Fibroblast of lung (primary cell): ENCODE measurements at regions not wholly inside any gene's neighbourhood (a gene's known extent, or its start where the extent isn't known, plus 50 kb on each side); places are given as distances from the start of the nearest gene placed in this dataset.

Experiments
- DNase-seq, 2 donors: peaks; one replicate each; pipeline versions ENCODE4 v3.0.0 to v3.0.0-alpha.2; 2010; ENCODE audit warnings: low read depth in 2 of 2
- H2AFZ ChIP-seq: 2 replicates; pipeline ENCODE4 v1.5.1; 2012; ENCODE audit warnings: low read length, control low read depth, inconsistent platforms
- H3K27ac ChIP-seq: 2 replicates; pipeline ENCODE4 v1.5.1; 2011; ENCODE audit warnings: low read length, control low read depth; ENCODE audit not compliant: insufficient read depth
- H3K27me3 ChIP-seq: 2 replicates; pipeline ENCODE4 v1.5.1; 2011; ENCODE audit warnings: mild to moderate bottlenecking, low read length; ENCODE audit not compliant: control insufficient read depth, insufficient read depth
- H3K36me3 ChIP-seq: 2 replicates; pipeline ENCODE4 v1.5.1; 2011; ENCODE audit warnings: low read length; ENCODE audit not compliant: control insufficient read depth, insufficient read depth
- H3K4me1 ChIP-seq: 2 replicates; pipeline ENCODE4 v1.5.1; 2011; ENCODE audit warnings: low read length; ENCODE audit not compliant: control insufficient read depth, insufficient read depth; ENCODE audit errors: extremely low read depth
- H3K4me2 ChIP-seq: 2 replicates; pipeline ENCODE4 v1.5.1; 2011; ENCODE audit warnings: low read length, control low read depth; ENCODE audit not compliant: insufficient read depth; ENCODE audit errors: extremely low read depth
- H3K4me3 ChIP-seq, 4 experiments: fragments of 200-600 bp in 1 of 4; sonication (generic) in 1 of 4; replicated peaks in 1 of 4; 2 replicates each; pipeline ENCODE4 v1.5.1; 2011 to 2016; ENCODE audit warnings: low read length in 4 of 4, low read depth in 3 of 4, mild to moderate bottlenecking in 3 of 4, control low read depth in 2 of 4, inconsistent platforms in 1 of 4, mixed read lengths in 1 of 4; ENCODE audit not compliant: insufficient read depth in 1 of 4; ENCODE audit errors: control extremely low read depth in 1 of 4
- H3K79me2 ChIP-seq: 2 replicates; pipeline ENCODE4 v1.5.1; 2012; ENCODE audit warnings: mild to moderate bottlenecking, low read length, inconsistent platforms; ENCODE audit not compliant: control insufficient read depth, insufficient read depth
- H3K9ac ChIP-seq: 2 replicates; pipeline ENCODE4 v1.5.1; 2011; ENCODE audit warnings: mild to moderate bottlenecking, low read length, control low read depth; ENCODE audit not compliant: insufficient read depth
- H3K9me3 ChIP-seq: 2 replicates; pipeline ENCODE4 v1.5.1; 2012; ENCODE audit warnings: low read depth, low read length; ENCODE audit not compliant: control insufficient read depth, insufficient read depth
- H4K20me1 ChIP-seq: 2 replicates; pipeline ENCODE4 v1.5.1; 2011; ENCODE audit warnings: low read length; ENCODE audit not compliant: control insufficient read depth, insufficient read depth; ENCODE audit errors: extremely low read depth
- EZH2 ChIP-seq: IDR thresholded peaks from 2 replicates; pipeline ENCODE4 v1.5.1; 2012; ENCODE audit warnings: low read length, control low read depth, mild to moderate bottlenecking; ENCODE audit errors: missing control alignments
- TF ChIP-seq, protein P1 (sequence below), 2 donors: IDR thresholded peaks in 1 of 2; conservative IDR thresholded peaks in 1 of 2; 1 replicate in 1 of 2; 2 replicates in 1 of 2; pipeline ENCODE4 v1.5.1; 2011 to 2012; ENCODE audit warnings: low read length in 2 of 2, control low read depth in 1 of 2, inconsistent platforms in 1 of 2, low read depth in 1 of 2, mild to moderate bottlenecking in 1 of 2

- H3K4me2 ChIP-seq = no peak overlapping the region
- H2AFZ ChIP-seq = no peak overlapping the region
- no peak for DNase-seq
- peaks cover 17% of the 10 kb centered on the region for H3K4me1 ChIP-seq
- H3K79me2 ChIP-seq = peaks cover 16% of the 10 kb centered on the region
- no peak for TF ChIP-seq EZH2
- TF ChIP-seq, protein P1, sequence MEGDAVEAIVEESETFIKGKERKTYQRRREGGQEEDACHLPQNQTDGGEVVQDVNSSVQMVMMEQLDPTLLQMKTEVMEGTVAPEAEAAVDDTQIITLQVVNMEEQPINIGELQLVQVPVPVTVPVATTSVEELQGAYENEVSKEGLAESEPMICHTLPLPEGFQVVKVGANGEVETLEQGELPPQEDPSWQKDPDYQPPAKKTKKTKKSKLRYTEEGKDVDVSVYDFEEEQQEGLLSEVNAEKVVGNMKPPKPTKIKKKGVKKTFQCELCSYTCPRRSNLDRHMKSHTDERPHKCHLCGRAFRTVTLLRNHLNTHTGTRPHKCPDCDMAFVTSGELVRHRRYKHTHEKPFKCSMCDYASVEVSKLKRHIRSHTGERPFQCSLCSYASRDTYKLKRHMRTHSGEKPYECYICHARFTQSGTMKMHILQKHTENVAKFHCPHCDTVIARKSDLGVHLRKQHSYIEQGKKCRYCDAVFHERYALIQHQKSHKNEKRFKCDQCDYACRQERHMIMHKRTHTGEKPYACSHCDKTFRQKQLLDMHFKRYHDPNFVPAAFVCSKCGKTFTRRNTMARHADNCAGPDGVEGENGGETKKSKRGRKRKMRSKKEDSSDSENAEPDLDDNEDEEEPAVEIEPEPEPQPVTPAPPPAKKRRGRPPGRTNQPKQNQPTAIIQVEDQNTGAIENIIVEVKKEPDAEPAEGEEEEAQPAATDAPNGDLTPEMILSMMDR (conservative IDR thresholded peaks at IDR 0.05 in 1 of 2, IDR thresholded peaks at IDR 0.05 in 1 of 2; ENCODE audit: low read depth in 1 of 2, low read length in 2 of 2) = no peak
- no peak overlapping the region for H3K4me3 ChIP-seq
- H3K27ac ChIP-seq = no peak overlapping the region
- no peak overlapping the region for H3K9ac ChIP-seq
- H3K36me3 ChIP-seq = no peaks in the 10 kb centered on the region
- H4K20me1 ChIP-seq = no peaks in the 10 kb centered on the region
- no peaks in the 10 kb centered on the region for H3K9me3 ChIP-seq
- H3K27me3 ChIP-seq = no peaks in the 10 kb centered on the region
Observed at GRCh38 chr2:120865656-120866055, 130.0 kb downstream of the GLI2 start.

DNA sequence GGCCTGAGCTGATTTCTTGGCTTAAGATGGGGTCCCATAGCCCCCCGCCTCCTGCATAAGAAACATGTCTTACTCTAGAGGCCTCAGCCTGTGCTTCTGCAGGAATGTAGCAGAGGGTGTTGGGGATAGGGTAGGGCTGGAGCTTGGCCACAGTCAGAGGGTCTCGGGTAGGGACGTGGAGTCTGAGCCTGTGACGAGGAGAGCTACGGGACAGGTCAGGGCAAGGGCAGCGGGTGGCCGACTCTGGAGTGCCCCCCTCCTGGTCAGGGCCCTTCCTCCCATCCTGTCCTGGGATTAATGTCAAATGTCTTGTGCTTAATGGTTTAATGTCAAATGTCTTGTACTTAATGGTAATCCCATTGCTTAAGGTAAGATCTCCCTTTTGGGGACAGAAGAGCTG is 130.4 kb downstream of the GLI2 start:
- Histone ChIP-seq H3K4me1 (peaks cover 17% of the 10 kb centered on the region), H3K79me2 (peaks cover 16% of the 10 kb centered on the region), H3K9me3 (no peaks in the 10 kb centered on the region), H3K27me3 (no peaks in the 10 kb centered on the region), H3K27ac (no peak overlapping the region), H4K20me1 (no peaks in the 10 kb centered on the region), H3K4me3 (no peak overlapping the region), H2AFZ (no peak overlapping the region), H3K4me2 (no peak overlapping the region), H3K9ac (no peak overlapping the region), H3K36me3 (no peaks in the 10 kb centered on the region)
- no peak for TF ChIP-seq EZH2
- TF ChIP-seq, protein P1 (conservative IDR thresholded peaks at IDR 0.05 in 1 of 2, IDR thresholded peaks at IDR 0.05 in 1 of 2; ENCODE audit: low read depth in 1 of 2, low read length in 2 of 2) = no peak
- no peak for DNase-seq

DNA sequence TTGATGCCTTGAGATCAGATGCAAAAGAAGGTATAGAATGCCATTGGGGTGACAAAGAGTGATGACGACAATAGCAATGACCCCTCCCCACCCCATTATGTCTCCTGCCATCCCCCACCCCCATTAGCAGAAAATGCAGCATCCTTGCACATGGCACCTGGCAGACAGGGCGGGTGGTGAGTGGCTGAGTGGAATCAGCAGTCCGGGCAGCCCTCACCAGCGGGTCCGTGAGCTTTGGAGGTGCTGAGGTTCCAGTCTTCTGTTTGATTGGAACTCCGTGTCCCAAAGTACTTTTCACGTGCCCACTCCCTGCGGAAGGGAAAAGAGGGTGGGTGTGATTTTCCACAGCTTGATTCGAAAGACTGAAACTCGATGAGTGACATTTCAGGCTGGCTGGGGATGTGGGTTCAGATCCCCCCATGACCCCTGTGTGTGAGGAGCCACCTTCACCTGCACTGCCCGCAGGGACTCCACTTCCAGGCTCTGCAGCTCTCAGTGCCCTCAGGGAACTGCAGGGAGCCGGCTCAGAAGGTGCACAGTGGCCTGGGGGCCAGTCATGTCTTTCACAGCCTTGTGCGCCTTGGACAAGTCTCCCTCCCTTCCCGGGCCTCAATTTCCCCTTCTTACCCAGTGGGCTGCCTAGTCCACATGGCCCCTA is 130.9 kb downstream of the GLI2 start:
- DNase-seq = no peak
- Histone ChIP-seq H3K4me2 (peak overlapping the region; percentile 92), H3K9me3 (no peaks in the 10 kb centered on the region), H2AFZ (no peak overlapping the region), H3K36me3 (no peaks in the 10 kb centered on the region), H3K4me3 (peak overlapping the region; percentile 5 to 57 (median 34)), H3K9ac (peak overlapping the region; percentile 8), H3K4me1 (peaks cover 15% of the 10 kb centered on the region), H3K27ac (peak overlapping the region; percentile 74), H3K79me2 (peaks cover 16% of the 10 kb centered on the region), H4K20me1 (no peaks in the 10 kb centered on the region), H3K27me3 (no peaks in the 10 kb centered on the region)
- TF ChIP-seq EZH2 = no peak
- TF ChIP-seq, protein P1 (conservative IDR thresholded peaks at IDR 0.05 in 1 of 2, IDR thresholded peaks at IDR 0.05 in 1 of 2; ENCODE audit: low read depth in 1 of 2, low read length in 2 of 2) = no peak
